Caco-2 (cell line): ENCODE measurements at regions not wholly inside any gene's neighbourhood (a gene's known extent, or its start where the extent isn't known, plus 50 kb on each side); places are given as distances from the start of the nearest gene placed in this dataset.

Experiments
- BruUV-seq: library from RNA; stranded (reverse); fragments of 400-500 nt; replicated peaks from 2 replicates; lab custom pipeline; 2021; lab: Mats Ljungman, UMichigan
- CTCF ChIA-PET: fragments of 300-600 bp; sonication (Branson Sonifier 250); formaldehyde crosslinking; loops from one replicate; lab custom pipeline; 2022; ENCODE audit warnings: antibody characterized with exemption; lab: Charles Lee
- POLR2A ChIA-PET: fragments of 300-600 bp; sonication (Branson Sonifier 250); formaldehyde crosslinking; loops from one replicate; lab custom pipeline; 2022; ENCODE audit warnings: antibody characterized with exemption; lab: Charles Lee
- DNase-seq, 2 experiments: peaks; one replicate each; pipeline versions ENCODE4 v3.0.0 to v3.0.0-alpha.2; 2020 to 2022
- H3K27me3 ChIP-seq: replicated peaks from 2 replicates; pipeline ENCODE4 v1.6.0; 2011; ENCODE audit warnings: low read length; ENCODE audit not compliant: control insufficient read depth, insufficient read depth
- H3K36me3 ChIP-seq: 2 replicates; pipeline ENCODE4 v1.5.1; 2011; ENCODE audit warnings: low read length; ENCODE audit not compliant: control insufficient read depth, insufficient read depth
- H3K4me1 ChIP-seq: fragments of 250-450 bp; sonication (Bioruptor Pico); 2 replicates; pipeline ENCODE4 v1.5.1; 2020; ENCODE audit warnings: mild to moderate bottlenecking
- H3K4me3 ChIP-seq: 2 replicates; pipeline ENCODE4 v1.5.1; 2011; ENCODE audit warnings: low read depth, mild to moderate bottlenecking, control low read depth, low read length
- H3K9me3 ChIP-seq: fragments of 250-450 bp; sonication (Bioruptor Pico); 2 replicates; pipeline ENCODE4 v1.5.1; 2020; ENCODE audit warnings: mild to moderate bottlenecking, moderate library complexity
- H3K27ac Mint-ChIP-seq: one replicate; pipeline ENCODE4 v1.8.0; 2022; ENCODE audit warnings: mixed read lengths; ENCODE audit not compliant: unreplicated experiment
- H3K27me3 Mint-ChIP-seq: one replicate; pipeline ENCODE4 v1.8.0; 2022; ENCODE audit warnings: mixed read lengths; ENCODE audit not compliant: insufficient read depth, unreplicated experiment
- H3K36me3 Mint-ChIP-seq: one replicate; pipeline ENCODE4 v1.8.0; 2022; ENCODE audit warnings: mild to moderate bottlenecking, mixed read lengths; ENCODE audit not compliant: insufficient read depth, unreplicated experiment
- H3K4me1 Mint-ChIP-seq: one replicate; pipeline ENCODE4 v1.8.0; 2022; ENCODE audit warnings: low read depth, mixed read lengths; ENCODE audit not compliant: unreplicated experiment
- H3K4me3 Mint-ChIP-seq: one replicate; pipeline ENCODE4 v1.8.0; 2022; ENCODE audit warnings: mild to moderate bottlenecking, moderate library complexity, mixed read lengths; ENCODE audit not compliant: unreplicated experiment
- H3K9me3 Mint-ChIP-seq: one replicate; pipeline ENCODE4 v1.8.0; 2022; ENCODE audit warnings: mixed read lengths; ENCODE audit not compliant: unreplicated experiment
- CTCF ChIP-seq, 2 experiments: fragments of 200-600 bp in 1 of 2; IDR thresholded peaks; 1 replicate in 1 of 2; 2 replicates in 1 of 2; pipeline versions ENCODE4 v1.5.1 to v1.8.0; 2011 to 2022; ENCODE audit warnings: antibody characterized with exemption in 1 of 2, control low read depth in 1 of 2, inconsistent platforms in 1 of 2, low read depth in 1 of 2, low read length in 1 of 2, mild to moderate bottlenecking in 1 of 2, moderate library complexity in 1 of 2; ENCODE audit not compliant: insufficient read depth in 1 of 2, severe bottlenecking in 1 of 2, unreplicated experiment in 1 of 2
- intact Hi-C: fragments of 100-400 bp; cut with micrococcal nuclease; formaldehyde crosslinking; loops from one replicate; pipeline ENCODE4 v1.10.0; 2022; ENCODE audit not compliant: unreplicated experiment

- DNase-seq = no peak
- no peak overlapping the region for H3K27ac Mint-ChIP-seq
- ChIA-PET POLR2A (no interaction called here), CTCF (no interaction called here)
- no TSS peak for BruUV-seq
- no peaks in the 10 kb centered on the region for H3K4me1 Mint-ChIP-seq
- H3K9me3 Mint-ChIP-seq = no peaks in the 10 kb centered on the region
- H3K4me3 Mint-ChIP-seq = no peak overlapping the region
- no peak for TF ChIP-seq CTCF (IDR thresholded peaks at IDR 0.05; ENCODE audit: insufficient read depth in 1 of 2, low read depth in 1 of 2, low read length in 1 of 2, severe bottlenecking in 1 of 2, unreplicated experiment in 1 of 2)
- Histone ChIP-seq H3K36me3 (no peaks in the 10 kb centered on the region), H3K27me3 (no peaks in the 10 kb centered on the region), H3K4me3 (no peak overlapping the region), H3K9me3 (no peaks in the 10 kb centered on the region), H3K4me1 (no peaks in the 10 kb centered on the region)
- intact Hi-C loops = no loop called here
- no peaks in the 10 kb centered on the region for H3K36me3 Mint-ChIP-seq
- H3K27me3 Mint-ChIP-seq = no peaks in the 10 kb centered on the region
These were observed 1120.1 kb upstream of the NCAM2 start for GRCh38 chr21:19878133-19878532.

- Histone ChIP-seq H3K27me3 (no peaks in the 10 kb centered on the region), H3K9me3 (no peaks in the 10 kb centered on the region), H3K4me3 (no peak overlapping the region), H3K36me3 (no peaks in the 10 kb centered on the region), H3K4me1 (no peaks in the 10 kb centered on the region)
- Mint-ChIP-seq H3K36me3 (no peaks in the 10 kb centered on the region), H3K9me3 (no peaks in the 10 kb centered on the region), H3K4me3 (no peak overlapping the region), H3K4me1 (no peaks in the 10 kb centered on the region), H3K27me3 (peaks cover 3% of the 10 kb centered on the region), H3K27ac (no peak overlapping the region)
- no TSS peak for BruUV-seq
- no peak for TF ChIP-seq CTCF (IDR thresholded peaks at IDR 0.05; ENCODE audit: insufficient read depth in 1 of 2, low read depth in 1 of 2, low read length in 1 of 2, severe bottlenecking in 1 of 2, unreplicated experiment in 1 of 2)
- POLR2A ChIA-PET = no interaction called here
- no peak for DNase-seq
- CTCF ChIA-PET = no interaction called here
- intact Hi-C loops = no loop called here
These were observed 1098.6 kb upstream of the NCAM2 start for GRCh38 chr21:19899645-19900044.

GRCh38 chr21:19900149-19900548 is 1098.1 kb upstream of the NCAM2 start:
- ChIA-PET CTCF (no interaction called here), POLR2A (no interaction called here)
- no TSS peak for BruUV-seq
- no peaks in the 10 kb centered on the region for H3K27me3 ChIP-seq
- no peaks in the 10 kb centered on the region for H3K36me3 ChIP-seq
- H3K9me3 ChIP-seq = no peaks in the 10 kb centered on the region
- Mint-ChIP-seq H3K36me3 (no peaks in the 10 kb centered on the region), H3K27me3 (peaks cover 3% of the 10 kb centered on the region), H3K4me1 (no peaks in the 10 kb centered on the region), H3K9me3 (no peaks in the 10 kb centered on the region), H3K4me3 (no peak overlapping the region), H3K27ac (no peak overlapping the region)
- no peaks in the 10 kb centered on the region for H3K4me1 ChIP-seq
- no peak for TF ChIP-seq CTCF (IDR thresholded peaks at IDR 0.05; ENCODE audit: insufficient read depth in 1 of 2, low read depth in 1 of 2, low read length in 1 of 2, severe bottlenecking in 1 of 2, unreplicated experiment in 1 of 2)
- H3K4me3 ChIP-seq = no peak overlapping the region
- no peak for DNase-seq
- intact Hi-C loops = no loop called here
